ENCODE measurements at regions not wholly inside any gene's neighbourhood (a gene's known extent, or its start where the extent isn't known, plus 50 kb on each side); places are given as distances from the start of the nearest gene placed in this dataset.

DNA sequence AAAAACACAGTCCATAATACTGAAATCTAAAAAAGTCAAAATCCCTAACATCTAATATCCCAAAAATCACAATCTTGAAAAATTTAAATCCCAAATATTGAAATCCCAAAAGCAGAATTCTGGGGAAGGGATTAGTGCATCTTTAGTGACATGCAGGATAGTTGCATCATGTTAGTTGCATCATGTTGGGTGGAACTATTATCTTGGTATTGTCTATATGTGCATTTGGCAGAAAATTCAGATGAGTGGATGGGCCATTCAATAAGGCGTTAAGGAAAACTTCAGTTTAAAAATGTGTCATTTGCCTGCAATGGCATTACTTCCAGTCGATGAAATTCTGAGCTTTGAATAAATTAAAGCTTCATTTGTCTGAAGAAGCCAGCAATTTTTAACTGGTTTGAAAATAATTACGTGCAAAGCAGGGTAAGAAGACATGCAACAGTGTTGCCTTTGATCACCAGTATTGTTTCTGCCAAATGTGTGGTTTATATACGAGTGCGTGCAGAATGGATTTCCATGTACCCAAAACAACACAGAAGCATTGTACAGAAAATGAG, 221.4 kb upstream of the NFE2L3 start:
- DNase-seq = no peak

DNA sequence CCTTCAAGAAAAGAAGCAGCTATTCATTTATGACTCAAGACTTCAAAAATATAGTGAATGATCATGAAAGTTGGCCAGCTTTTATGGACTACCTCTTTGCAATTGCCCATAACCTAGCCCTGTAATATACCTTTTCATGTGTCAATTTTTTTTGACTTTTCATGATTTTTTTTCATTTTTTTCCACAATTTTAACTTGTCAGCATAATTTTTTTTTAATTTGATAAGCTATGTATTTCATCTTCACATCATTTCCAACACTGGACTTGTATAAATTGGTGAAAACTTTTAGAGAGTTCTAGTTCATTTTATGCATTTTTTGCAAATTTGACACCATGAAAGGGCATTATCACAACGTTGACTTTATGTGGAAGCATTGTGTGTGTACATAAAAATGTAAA, 220.8 kb upstream of the NFE2L3 start:
- DNase-seq = no peak

DNA sequence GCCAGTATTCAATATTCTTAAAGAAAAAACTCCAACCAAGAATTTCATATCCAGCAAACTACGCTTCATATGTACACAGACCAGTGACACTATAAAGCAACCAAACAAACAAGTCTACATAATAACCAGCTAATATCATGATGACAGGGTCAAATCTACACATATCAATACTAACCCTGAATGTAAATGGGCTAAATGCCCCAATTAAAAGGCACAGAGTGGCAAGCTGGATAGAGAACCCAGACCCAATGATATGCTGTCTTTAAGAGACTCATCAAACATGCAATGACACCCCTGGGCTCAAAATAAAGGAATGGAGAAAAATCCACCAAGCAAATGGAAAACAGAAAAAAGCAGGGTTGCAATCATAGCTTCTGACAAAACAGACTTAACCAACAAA, 218.1 kb upstream of the NFE2L3 start:
- DNase-seq = no peak

DNA sequence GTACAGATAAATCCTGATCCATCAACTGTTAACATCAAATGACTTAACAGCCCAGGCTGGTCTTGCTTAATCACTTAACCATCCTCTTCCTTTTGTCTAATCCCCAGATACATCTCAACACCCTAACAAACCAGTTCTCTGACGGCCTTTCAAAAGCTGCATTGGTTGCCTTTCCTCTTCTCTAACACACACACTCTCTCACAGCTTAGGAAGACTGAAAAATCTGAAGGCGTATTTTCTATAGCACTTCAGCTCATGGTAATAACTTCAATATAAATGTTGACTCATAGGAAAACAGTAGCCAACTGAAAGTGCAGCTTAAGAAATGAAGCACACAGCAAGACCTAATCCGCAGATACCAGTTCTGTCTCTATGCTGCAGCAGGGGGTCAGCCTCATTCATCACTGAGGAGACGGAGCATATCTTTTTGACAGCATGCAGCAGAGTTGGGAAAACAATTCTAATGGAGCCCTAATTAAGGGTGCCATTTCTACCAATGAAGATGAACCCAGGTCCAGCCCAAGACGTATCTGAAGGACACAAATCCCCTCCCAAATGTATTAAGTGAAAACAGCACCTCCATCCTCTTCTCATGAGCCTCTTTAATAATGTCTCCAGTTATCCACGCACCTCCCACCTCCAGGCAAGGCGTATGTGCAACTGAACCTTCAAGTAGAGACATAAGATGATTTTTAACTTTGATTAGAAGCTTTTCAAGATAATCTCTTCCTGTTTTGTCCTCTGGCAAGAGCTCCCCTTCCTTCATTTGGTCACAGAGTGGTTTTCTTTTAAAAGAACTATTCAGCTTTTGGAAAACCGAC, 211.7 kb upstream of the NFE2L3 start:
- DNase-seq = no peak

DNA sequence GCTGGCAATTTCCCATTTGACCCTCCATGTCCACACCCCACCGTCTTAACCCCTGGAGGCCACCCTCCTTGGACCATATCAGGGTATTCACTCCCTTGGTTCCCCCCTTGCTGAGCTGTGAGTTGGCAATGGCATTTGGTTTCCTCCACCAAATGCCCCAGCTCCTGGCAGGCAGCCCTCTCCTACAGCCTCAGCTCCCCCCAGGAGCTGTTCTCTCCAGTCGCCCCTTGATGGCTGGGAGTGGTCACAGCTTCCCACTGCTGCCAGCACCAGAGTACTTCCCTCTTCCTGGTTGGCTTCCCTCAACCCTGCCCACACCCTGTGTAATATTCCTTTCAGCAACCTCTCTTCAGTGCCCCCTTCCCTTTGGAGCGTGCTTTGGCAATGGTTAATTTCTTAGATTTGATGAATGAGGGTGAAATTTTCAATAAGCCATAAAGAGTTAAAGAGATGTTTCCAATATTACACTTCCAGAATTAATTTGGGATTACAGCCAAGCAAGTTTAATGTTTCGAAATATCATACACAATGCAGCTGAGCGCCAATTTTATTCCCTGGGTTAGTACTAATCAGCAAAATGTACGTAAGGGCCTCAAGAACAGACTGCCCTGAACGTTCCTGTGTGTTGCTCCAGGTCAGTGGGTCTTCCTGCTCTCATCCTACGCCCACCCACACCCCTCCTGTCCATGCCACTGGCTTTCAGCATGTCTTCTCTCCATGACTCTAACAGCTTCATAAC, 207.1 kb upstream of the NFE2L3 start:
- no peak for DNase-seq

DNA sequence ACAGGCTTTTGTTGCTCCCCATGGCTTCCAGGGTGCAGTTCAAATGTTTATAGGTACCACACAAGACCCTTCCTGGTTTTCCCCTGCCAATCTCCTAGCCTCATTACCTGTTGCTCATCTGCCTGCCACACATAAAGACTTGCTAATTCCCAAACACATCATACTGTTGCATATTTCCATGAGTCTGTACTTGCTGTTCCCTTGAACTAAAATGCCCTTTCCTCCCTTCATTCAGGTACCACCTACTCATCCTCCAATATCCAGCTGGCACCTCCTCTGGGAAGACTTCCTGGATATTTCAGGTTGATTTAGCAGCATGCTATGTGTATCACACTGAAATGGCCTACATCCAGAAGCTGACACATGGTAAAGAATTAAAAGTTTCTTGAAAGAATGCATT, 206.4 kb upstream of the NFE2L3 start:
- DNase-seq = no peak

DNA sequence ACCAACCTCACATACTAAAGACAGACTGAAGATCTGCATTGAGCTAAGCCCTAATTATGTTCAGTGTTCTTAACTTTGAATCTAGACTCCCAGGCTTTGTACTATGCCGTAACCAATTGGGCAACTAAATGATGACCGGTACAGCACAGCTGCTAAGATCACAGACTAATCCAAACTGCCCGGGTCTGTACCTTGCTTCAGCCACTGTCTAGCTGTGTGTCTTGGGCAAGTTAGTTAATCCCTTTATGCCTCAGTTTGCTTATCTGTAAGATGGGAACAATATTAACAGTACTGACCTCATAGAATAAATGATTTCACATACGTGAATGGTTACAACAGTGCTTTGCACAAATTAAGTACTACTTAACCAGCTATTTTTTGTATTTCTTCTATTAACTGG, 205.8 kb upstream of the NFE2L3 start:
- DNase-seq = no peak

DNA sequence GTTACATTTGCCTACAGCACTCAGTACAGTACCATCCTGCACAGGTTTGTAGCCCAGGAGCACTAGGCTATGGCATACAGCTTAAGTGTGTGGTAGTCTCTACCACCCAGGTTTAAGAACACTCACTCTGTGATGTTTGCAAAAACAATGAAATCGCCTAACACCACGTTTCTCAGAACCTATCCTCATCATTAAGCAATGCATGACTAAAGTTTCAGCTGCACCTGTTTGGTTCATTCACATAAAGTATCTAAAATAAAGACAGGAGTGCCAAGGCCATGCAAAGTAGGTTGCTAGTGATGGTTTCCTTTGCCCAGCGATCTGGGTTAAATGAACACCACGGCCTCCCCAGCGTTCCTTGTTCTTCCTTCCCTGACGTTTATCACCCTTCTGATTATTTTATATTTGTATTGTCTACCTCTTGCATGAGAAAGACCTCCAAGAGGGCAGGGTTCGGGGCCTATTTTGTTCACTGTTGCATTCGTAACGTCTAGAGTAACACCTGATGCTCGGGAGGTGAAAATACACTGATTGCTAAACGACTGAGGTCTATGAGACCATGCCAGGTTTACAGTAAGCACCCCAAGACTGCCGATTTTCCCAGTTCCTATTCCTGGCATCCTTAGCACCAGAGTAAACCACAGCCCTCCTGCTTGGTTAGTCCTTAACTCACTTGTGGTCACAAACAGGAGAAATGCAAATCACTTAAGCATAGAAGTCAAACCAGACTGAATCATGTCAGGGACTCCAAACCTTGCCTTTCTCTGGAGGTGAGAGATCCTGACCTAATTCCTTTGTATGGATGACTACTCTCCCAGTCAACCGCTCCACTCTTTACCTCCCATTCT, 204.1 kb upstream of the NFE2L3 start:
- no peak for DNase-seq

DNA sequence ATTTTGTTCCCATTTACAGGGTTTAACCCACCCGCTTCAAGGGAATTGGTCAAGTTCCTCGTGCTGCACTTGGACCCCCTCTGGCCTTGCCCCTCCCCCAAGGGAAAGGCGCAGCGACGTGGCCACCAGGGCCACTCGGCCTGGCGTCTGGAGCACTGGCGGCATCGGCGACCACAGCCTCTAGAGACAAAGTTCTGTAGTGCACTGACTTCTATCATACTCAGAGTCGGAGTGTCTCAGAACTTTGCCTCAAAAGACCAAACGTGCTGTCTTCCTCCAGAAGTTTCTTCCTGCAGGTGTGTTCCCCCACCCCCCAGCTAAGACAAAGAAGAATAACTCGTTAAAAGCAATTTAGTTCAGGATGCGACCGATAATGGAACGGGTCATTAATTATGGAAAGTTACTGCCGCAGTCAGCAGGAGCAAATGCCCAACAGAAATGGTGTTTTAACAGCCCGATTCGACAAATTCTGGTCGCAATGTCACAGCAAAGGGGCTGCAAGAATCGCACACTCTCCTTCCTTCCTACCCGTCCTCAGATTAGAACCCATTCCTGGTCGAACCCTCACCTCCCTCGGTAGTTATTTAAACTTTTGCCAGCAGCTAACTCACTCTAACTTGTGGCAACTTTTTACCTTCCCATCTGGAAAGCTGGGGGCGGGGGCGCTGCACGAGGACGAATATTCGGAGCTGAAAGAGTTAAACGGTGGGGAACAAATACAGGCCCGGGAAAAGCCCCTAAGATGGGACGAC, 202.1 kb upstream of the NFE2L3 start:
- no peak for DNase-seq

DNA sequence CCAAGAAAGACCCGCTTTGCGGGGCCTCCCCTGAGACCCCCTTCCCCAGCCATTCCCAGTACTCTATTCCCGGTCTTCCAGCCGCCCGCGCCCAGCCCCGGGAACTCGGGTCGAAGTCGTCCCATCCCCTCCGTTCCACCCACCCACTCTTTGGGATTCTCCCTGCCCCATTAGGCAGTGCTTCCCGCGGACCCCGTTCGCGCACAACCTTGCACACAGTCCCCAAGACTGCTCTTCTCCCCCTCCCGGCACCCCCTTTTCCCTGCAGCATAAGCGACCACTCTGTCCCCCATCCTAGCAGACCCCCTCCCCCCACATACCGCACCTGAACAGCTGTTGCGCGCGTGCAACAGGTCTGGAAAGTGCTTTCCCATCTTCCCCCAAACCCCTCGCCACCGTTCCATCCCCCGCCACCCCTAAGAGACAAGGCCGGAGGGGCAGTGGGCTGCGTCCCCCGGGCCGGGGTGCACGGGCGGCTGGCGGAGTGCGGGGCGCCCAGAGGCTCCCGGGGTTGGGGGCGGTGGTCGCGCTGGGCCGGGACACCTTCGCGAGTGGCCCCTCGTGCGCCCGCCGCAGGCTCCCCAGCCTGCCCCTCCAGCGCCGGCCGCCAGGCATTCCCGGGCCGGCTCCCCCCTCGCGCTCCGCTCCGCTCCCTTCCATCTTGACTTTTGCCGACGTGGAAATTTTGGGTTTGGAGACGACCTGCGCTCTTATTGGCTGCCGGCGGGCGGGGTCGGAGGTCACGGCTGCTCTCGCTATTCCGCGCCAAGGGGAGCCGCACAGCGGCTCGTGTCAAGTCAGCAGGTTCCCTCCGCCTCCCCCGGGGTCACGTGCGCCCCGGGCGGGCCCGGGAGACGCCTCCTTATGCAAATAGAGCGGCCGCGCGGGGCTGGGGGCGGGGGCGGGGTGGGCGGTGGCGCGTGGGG, 201.2 kb upstream of the NFE2L3 start:
- DNase-seq = peak; percentile 84

DNA sequence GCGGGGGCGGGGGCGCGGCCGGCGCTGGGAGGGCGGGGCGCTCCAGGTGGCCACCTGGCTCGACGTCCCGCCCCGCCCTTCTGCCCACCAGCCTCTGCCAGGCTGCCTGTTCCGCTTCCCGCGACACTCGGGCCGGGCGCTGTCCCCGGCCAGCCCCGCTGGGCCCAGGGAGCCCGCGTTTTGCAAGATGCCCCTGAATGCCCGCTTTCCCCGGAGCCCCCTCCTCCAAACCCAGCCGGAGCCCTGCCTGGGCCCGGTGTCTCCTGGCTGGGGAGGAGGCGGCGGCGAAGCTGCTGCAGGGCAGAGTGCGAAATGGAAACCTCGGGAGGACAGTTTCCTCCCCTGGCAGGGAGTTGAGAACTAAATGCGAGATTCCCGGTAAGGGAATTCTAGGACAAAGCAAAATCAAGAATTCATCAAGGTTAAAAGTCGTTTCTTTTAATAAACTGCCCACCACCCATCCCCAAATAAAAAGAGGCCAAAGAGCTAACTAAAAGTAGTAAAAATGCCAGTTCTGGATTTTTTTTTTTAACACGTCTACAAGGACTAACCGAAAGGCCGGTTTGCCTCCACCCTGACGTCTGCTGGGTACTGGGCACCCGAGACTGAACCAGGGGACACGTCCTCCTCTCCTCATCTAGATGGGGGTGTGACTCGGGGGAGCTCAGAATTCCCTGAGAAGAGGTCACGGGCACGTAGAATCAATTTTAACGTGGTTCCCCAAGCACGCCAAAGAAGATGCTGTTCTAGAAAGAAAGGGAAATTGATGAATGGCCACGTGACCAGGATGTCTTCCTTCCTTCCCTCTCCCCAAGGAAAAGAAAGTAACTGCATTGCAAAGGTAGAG, 200.4 kb upstream of the NFE2L3 start:
- no peak for DNase-seq

DNA sequence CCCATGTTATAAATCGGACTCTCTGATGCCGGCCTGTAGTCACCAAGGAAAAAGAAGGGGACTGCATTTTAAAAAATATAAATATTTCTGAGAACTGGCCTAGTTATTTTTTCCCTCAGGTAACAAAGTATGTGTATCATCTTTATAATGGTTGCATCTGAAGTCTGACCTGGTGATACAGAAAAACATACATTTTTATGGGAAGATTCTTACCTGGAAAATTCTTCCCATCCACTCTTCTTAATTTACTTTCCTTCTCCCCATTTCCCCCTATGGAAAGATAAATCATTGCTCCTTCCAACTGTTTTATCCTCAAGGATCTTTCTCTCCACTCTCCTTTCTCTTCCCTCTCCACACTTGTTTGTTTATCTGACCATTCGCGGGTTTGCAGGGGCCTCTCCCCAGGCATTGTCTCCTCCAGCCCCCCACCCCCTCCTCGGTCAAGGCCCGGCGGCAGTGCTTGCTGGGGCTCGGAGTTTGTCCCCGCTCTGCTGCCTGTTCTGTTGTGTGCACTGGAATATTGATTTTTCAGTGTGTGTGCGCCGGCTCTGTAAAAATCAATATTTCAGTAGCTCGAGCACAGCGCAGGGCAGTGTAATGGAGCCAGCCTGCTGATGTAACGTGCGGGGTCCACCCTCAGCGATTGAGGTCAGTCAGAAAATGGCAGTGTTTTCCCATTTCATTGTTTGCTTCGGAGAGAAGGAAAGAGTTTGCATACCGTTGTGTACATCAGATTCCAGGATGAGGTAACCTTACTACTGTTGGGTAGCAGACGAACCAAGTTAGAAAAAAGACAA, 199.5 kb upstream of the NFE2L3 start:
- no peak for DNase-seq

DNA sequence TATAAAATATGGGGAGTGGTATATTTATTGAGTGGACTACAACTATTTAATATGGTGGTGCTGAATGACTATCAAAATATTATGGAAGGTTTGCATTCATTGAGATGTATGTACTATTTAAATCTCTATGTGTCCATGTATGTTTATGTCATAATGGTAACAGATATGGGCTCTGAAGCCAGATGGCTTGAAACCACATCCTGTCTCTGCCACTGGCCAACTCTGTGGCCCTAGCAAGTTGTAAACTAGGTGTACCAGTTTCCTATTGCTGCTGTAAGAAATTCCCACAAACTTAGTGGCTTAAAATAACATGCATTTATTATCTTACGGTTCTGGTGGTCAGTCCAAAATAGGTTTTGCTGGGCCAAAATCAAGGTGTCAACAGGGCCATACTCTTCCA, 198.1 kb upstream of the NFE2L3 start:
- DNase-seq = no peak

DNA sequence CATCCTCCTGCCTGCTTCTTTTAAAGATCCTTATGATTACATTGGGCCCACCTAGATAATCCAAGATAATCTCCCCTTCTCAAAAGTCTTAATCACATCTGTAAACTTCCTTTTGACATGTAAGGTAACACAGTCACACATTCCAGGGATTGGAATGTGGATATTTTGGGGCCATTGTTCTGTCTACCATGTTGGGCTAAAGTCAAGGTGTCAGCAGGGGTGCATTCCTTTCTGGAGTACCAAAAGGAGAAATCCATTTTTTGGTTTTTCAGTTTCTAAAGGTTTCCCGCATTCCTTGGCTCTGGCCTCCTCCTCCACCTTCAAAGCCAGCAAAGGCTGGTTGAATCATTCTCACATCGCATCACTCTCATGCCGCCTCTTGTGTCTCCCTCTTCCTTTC, 197.6 kb upstream of the NFE2L3 start:
- DNase-seq = no peak

DNA sequence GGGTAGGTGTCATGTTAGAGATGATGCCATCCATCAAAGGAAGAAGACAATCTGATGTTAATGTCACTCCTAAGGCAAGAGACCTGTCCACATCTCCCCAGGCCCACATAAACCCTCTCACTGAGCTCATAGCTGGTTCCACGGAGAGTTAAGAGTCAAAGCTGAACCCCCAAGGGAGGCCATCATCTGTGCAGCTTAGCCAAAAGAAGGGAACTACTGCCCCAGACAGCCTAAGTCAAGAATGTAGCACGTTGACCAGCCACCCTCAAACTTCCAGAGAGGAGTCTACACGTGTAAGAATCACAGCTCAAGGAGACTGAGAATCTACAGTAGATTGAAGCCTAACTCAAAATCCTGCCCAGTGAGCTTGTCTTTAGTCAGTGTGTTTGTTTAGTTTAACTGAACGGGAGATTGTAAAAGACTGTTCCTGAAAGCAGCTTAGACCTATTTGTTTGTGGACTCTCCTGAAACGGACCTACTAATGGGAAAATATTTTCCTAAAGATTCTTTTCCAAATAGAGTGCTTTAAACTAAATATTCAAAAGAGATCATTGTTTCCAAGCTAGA, 192.7 kb upstream of the NFE2L3 start:
- DNase-seq = no peak

DNA sequence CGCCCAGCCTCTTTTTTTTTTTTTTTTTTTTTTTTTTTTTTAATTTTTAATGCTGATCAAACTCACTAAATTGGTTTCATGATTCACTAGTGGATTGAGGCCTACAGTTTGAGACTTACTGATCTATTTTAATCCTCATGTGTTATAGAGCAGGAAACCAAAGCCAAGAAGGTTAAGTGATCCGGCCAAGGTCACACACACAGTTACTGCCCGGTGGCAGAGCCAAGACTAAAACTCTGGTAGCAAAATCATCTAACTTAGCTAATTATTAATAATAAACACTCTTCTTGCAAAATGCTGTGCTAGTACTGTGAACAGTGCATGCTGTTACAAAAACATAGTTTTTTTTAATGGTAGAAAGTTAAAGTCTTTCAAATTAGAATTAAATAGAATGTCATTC, 188.3 kb upstream of the NFE2L3 start:
- no peak for DNase-seq

DNA sequence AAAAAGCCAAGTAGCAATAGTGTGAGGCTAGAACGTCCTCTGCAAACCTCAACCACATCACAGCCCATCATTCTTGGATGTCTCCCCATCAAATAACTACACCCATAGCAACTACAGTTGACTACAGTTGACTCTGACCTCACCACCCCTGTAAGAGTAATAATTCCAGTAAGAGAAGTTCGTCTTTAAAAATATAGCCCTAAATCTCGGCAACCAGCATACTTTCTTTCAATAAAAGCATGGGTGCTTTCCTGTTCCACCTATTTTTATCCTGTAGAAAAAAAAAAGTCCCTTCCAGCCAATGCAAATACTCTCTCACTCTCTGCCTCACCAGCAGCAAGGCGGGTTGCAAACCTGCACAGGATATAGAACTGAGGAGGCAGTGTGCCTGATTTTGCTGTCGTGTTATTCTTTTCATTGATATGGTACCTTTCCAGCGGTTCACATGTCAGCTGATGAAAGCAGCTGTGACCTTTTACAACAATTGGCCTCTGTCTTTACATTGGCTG, 187.5 kb upstream of the NFE2L3 start:
- DNase-seq = no peak

DNA sequence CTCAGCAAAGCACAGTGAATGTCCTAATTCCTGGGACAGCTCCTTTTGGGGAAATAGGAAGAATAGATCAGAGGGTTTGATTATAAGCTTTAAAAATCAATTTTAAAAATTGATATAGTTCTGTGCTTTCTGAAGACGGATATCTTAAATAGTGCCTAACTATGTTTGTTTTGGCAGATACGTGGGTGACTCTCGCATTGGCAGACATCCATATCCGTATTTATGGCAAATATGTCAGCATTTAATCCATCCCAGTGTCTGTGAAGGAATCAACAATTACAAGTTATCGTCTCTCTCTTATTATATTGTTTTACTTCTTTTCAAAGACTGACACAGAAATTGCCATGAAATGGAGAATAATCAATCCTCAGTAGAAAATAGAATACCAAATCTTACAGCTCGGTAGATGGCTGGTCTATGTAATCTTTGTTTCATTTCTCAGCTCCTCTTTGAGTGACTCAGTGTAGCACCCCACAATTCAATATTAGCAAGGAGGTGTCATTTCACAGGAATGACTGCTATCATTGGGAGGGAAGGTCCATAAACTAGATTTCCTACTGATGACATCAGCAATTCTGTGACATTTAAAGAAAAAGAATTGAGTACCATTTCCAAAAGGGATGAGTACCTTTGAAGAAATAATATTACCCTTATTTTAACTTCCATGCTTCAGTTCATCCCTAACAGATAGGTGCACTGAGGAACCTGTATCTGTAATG, 186.4 kb upstream of the NFE2L3 start:
- no peak for DNase-seq
